ENCODE measurements at regions not wholly inside any gene's neighbourhood (a gene's known extent, or its start where the extent isn't known, plus 50 kb on each side); places are given as distances from the start of the nearest gene placed in this dataset.
"Not testable (repeated sequence)": the region's sequence is repeated elsewhere in the genome, so short reads cannot be mapped to it uniquely, and the experiment has no call there.

DNA sequence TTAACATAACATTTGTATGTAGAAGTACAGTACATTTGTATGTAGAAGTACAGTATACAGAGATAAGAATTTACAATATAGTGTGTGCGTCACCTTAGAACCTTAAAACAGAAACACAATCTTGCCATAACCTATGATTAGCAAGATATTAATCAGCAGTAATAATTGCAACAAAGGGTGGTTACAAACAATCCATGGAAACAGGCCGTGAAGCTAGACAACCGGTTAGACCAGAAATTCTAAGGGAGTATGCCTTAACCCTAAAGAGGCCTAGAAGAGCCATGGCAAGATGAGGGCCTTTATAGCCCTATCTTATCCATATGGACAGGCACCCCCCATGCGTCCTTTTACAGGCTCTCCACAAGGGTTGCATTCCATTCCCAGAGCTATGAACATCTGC, 605.9 kb downstream of the KCNT2 start:
- H3K4me3 Mint-ChIP-seq; H3K27me3 Mint-ChIP-seq; H3K36me3 Mint-ChIP-seq; H3K4me1 Mint-ChIP-seq (ENCODE audit: low read depth); H3K9me3 Mint-ChIP-seq (ENCODE audit: low read depth); H3K27ac Mint-ChIP-seq: not testable (repeated sequence)

DNA sequence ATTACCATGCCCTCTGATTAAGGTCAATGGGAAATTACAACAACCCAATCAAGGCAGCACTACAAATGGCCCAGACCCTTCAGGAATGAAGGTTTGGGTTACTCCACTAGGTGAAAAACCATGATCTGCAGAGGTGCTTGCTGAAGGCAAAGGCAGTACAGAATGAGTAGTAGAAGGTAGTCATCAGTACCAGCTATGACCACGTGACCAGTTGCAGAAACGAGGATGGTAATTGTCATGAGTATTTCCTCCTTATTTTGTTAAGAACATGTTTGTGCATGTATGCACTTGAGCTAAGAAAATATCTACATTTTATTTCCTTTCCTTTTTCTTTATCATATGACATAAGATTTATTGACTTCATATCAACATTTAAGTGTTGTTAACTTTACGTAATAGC, 607.1 kb downstream of the KCNT2 start:
- H3K4me1 Mint-ChIP-seq (ENCODE audit: low read depth), result no peaks in the 10 kb centered on the region

DNA sequence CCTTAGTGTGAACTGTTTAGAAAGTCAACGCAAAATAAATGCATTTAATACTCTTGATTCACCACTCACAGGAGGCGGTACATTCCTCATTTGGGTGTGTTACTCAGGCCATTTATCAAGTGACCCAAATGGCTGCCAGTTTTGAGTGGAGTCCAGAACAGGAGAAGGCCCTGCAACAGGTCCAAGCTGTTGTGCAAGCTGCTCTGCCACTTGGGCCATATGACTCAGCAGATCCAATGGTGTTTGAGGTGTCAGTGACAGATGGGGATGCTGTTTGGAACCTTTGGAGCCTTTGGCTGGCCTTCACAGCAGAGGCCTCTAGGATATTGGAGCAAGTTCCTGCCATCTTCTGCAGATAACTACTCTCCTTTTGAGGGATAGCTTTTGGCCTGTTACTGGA, 609.2 kb downstream of the KCNT2 start:
- no peaks in the 10 kb centered on the region for H3K4me1 Mint-ChIP-seq (ENCODE audit: low read depth)
- no peaks in the 10 kb centered on the region for H3K36me3 Mint-ChIP-seq
- H3K4me3 Mint-ChIP-seq, result no peak overlapping the region
- no peak overlapping the region for H3K27ac Mint-ChIP-seq
- H3K9me3 Mint-ChIP-seq (ENCODE audit: low read depth), result no peaks in the 10 kb centered on the region
- no peaks in the 10 kb centered on the region for H3K27me3 Mint-ChIP-seq

More for the DNA sequence above, 607.1 kb downstream of the KCNT2 start:
- Mint-ChIP-seq H3K36me3 (no peaks in the 10 kb centered on the region), H3K4me3 (no peak overlapping the region), H3K27ac (no peak overlapping the region), H3K27me3 (no peaks in the 10 kb centered on the region), H3K9me3 (ENCODE audit: low read depth) (no peaks in the 10 kb centered on the region)

DNA sequence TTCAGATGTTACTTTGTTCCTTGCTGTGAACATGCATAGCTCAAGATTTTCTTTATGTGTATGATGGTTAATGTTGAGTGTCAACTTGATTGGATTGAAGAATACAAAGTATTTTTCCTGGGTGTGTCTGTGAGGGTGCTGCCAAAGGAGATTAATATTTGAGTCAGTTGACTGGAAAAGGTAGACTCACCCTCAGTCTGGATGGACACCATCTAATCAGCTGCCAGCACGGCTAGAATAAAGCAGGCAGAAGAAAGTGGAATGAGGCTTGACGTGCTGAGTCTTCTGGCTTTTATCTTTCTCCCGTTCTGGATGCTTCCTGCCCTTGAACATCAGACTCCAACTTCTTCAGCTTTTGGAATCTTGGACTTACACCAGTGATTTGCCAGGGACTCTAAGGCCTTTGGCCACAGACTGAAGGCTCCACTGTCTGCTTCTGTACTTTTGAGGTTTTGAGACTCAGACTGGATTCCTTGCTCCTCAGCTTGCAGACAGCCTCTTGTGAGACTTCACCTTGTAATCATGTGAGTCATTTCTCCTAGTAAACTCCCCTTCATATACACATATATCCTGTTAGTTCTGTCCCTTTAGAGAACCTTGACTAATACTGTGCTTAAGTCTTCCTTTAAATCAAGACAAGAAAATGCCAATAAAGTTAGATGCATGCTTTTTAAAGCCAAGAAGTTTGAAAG, 626.6 kb downstream of the KCNT2 start:
- no peaks in the 10 kb centered on the region for H3K27me3 Mint-ChIP-seq
- peaks cover 5% of the 10 kb centered on the region for H3K9me3 Mint-ChIP-seq (ENCODE audit: low read depth)
- no peaks in the 10 kb centered on the region for H3K36me3 Mint-ChIP-seq
- no peak overlapping the region for H3K27ac Mint-ChIP-seq
- no peak overlapping the region for H3K4me3 Mint-ChIP-seq
- no peaks in the 10 kb centered on the region for H3K4me1 Mint-ChIP-seq (ENCODE audit: low read depth)

DNA sequence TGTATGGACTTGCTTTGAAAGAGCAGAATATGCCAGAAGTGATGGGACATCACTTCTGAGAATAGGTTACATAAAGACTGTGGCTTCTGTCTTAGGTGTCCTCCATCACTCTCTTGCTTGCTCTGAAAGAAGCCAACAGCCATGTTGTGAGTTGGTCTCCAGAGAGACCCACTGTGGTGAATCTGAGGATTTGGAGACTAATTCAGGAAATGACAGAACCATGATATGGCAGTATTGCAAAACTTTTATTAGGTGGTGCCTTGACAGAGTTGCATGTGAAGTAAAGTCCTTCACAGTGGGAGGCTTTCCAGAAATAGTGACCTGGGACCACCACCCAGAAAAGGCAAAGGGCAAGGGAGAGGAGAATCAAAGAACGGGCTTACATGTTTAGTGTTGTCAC, 628.6 kb downstream of the KCNT2 start:
- Mint-ChIP-seq H3K27me3 (no peaks in the 10 kb centered on the region), H3K36me3 (no peaks in the 10 kb centered on the region), H3K4me1 (ENCODE audit: low read depth) (no peaks in the 10 kb centered on the region), H3K4me3 (no peak overlapping the region), H3K9me3 (ENCODE audit: low read depth) (peaks cover 5% of the 10 kb centered on the region), H3K27ac (no peak overlapping the region)

DNA sequence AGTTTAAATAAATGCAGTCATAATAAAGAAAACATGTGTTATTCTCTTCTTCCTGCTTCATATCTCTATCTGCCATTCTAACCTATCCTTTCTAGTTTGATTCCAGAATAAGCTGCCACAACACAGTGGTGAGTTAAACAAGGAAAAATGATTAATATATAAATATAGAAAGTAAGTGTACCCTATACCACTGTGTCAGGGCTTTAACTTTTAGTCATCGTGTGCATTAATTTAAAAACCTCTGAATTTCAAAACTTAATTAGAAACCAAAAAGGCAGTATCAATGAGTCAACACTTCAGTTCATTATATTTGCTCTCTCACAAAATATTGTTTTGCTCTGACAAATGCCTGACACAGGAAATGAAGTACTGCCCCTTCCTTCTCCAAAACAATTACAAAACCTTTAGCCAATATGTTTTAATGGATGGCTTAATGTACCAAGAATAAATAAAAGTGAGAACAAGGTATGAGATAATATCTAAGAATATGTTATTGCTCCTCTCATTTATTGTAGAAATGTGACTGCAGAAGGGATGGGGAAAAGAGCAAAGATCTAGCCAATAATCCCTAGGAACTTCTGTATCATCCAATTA, 634.8 kb downstream of the KCNT2 start:
- H3K4me3 Mint-ChIP-seq, result no peak overlapping the region
- H3K4me1 Mint-ChIP-seq (ENCODE audit: low read depth), result no peaks in the 10 kb centered on the region
- H3K36me3 Mint-ChIP-seq, result no peaks in the 10 kb centered on the region
- no peaks in the 10 kb centered on the region for H3K9me3 Mint-ChIP-seq (ENCODE audit: low read depth)
- H3K27ac Mint-ChIP-seq, result no peak overlapping the region
- no peaks in the 10 kb centered on the region for H3K27me3 Mint-ChIP-seq

DNA sequence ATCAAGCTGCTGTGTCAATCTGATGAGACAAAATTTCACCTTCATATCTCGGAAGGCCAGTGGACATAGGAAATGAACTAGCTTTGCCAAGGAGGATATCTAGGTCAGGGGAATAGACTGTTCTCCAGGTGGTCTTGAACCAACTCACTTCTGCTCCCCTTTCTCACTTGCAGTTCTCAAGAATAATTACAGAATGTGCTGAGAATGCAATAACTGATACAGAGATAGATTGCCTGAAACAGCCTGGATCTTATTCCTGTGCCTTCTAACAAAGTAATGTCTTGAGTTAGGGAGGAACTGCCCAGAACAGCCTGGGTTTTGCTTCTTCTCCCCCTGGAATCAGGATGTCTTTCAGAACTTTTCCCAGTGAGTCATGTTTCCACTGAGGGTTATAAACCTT, 636.7 kb downstream of the KCNT2 start:
- Mint-ChIP-seq H3K4me1 (ENCODE audit: low read depth) (no peaks in the 10 kb centered on the region), H3K9me3 (ENCODE audit: low read depth) (no peaks in the 10 kb centered on the region), H3K27me3 (no peaks in the 10 kb centered on the region), H3K4me3 (no peak overlapping the region), H3K36me3 (no peaks in the 10 kb centered on the region), H3K27ac (no peak overlapping the region)

DNA sequence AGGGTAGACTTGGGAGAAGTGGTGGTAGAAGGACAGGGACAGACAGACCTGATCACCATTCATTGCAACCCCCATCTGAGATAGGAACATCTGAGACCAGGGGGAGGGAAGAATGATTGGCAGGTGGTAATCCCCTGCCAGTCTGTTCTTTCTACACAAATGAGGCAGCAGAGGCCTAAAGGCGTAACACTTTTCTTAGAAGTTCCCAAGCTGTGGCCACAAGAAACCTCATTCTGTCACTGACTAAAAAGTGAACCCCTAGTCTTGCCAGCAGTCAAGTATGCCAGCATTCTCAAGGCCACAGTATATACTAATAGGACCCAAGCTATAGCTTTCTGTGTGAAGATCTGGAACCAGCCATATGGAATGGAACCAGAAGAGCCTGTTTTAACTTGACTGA, 638.0 kb downstream of the KCNT2 start:
- no peaks in the 10 kb centered on the region for H3K36me3 Mint-ChIP-seq
- H3K9me3 Mint-ChIP-seq (ENCODE audit: low read depth), result no peaks in the 10 kb centered on the region
- H3K27me3 Mint-ChIP-seq, result no peaks in the 10 kb centered on the region
- no peaks in the 10 kb centered on the region for H3K4me1 Mint-ChIP-seq (ENCODE audit: low read depth)
- H3K27ac Mint-ChIP-seq, result no peak overlapping the region
- no peak overlapping the region for H3K4me3 Mint-ChIP-seq

DNA sequence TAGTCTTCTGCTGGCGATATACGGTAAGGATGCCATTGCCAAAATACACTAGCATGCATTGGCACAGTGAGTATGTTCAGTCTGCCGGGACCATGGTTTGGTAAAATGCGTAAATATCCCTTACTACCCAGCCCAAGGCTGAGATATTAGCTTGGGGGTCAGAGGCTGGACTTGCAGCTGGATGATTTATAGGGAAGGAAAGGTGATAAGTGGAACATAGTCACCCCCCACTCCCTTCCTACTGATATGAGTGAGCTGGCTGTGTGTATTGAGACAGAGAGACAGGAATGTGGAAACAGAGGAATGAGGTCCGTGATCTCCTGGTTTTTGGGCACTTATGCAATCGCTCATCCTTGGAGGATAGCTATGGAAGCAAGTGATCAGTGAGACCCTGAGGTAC, 642.8 kb downstream of the KCNT2 start:
- Mint-ChIP-seq H3K27ac (no peak overlapping the region), H3K4me1 (ENCODE audit: low read depth) (no peaks in the 10 kb centered on the region), H3K36me3 (no peaks in the 10 kb centered on the region), H3K4me3 (no peak overlapping the region), H3K9me3 (ENCODE audit: low read depth) (no peaks in the 10 kb centered on the region), H3K27me3 (no peaks in the 10 kb centered on the region)

DNA sequence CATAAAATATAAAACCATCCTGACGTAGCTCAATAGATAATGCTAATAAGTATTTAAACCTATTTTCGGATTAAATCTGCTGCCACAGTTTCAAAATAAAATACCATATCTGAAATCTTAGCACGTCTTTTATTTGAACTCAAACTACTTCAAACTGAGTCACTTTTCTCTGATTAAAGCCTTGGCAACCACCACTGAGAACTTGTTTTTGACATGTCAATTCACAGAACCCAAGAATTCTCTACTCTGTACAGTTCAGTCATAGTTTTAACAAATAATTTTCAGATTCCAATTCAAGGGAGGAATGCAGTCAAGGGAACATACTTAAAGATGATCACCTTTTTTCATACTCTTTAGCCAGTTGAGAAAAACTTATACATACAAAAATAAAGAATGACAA, 643.2 kb downstream of the KCNT2 start:
- no peaks in the 10 kb centered on the region for H3K4me1 Mint-ChIP-seq (ENCODE audit: low read depth)
- H3K27ac Mint-ChIP-seq, result no peak overlapping the region
- H3K27me3 Mint-ChIP-seq, result no peaks in the 10 kb centered on the region
- no peaks in the 10 kb centered on the region for H3K9me3 Mint-ChIP-seq (ENCODE audit: low read depth)
- no peaks in the 10 kb centered on the region for H3K36me3 Mint-ChIP-seq
- H3K4me3 Mint-ChIP-seq, result no peak overlapping the region

DNA sequence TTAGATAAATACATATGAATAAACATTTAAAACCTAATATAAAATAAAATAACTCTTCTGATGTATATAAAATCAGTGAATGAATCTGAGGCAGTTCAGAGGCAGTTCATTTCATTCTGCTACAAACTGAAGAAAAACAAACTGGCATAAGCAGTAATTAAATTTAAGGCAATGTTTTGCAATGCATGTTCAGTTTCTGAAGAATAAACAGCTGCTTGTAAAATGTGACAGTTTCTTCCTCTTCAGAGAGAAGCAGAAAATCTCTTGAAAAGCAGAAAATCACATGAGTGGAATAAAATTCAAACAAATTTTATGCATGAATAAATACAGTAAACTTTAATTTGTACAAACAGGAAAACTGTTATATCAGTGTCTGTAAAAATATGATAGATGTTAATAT, 643.7 kb downstream of the KCNT2 start:
- Mint-ChIP-seq H3K4me1 (ENCODE audit: low read depth) (no peaks in the 10 kb centered on the region), H3K9me3 (ENCODE audit: low read depth) (no peaks in the 10 kb centered on the region), H3K27me3 (no peaks in the 10 kb centered on the region), H3K36me3 (no peaks in the 10 kb centered on the region), H3K4me3 (no peak overlapping the region), H3K27ac (no peak overlapping the region)

DNA sequence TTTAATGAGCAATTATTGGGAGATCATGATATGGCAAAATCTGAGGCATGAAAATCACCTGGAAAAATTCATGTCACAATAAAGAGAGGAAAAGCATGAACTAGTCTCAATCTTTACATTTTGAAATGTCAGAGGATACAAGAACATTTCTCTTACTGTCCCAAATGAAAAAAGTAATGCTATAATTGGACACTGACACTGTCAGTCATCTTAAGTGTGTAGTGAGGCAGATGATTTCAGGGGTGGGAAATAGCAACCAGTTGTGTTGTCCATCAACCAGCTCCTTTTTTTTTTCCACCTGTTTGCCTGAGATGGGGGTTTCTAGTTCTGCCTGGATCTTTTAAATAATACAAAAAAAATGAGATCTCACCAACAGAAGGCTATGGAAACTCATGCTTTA, 646.2 kb downstream of the KCNT2 start:
- H3K4me3 Mint-ChIP-seq, result no peak overlapping the region
- H3K27me3 Mint-ChIP-seq, result no peaks in the 10 kb centered on the region
- no peaks in the 10 kb centered on the region for H3K36me3 Mint-ChIP-seq
- no peaks in the 10 kb centered on the region for H3K9me3 Mint-ChIP-seq (ENCODE audit: low read depth)
- no peak overlapping the region for H3K27ac Mint-ChIP-seq
- H3K4me1 Mint-ChIP-seq (ENCODE audit: low read depth), result no peaks in the 10 kb centered on the region

DNA sequence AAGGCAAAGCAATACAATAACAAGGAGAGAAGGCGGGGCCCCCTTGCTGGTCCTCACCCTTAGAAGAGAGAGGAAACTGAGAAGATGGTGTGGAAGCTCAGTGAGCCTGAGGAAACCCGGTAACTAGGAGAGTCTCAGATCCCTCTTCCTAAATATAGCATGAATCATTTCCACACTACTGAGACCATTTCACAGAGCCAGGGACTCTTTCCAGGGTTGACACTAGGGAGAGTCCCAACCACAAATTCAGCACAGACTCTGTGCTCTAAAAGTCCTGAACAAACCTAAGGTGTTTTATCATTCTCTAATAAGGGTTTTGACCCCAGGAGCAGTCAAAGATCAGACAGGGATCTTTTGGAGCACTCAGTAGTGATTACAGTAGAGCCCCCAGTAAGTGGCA, 647.7 kb downstream of the KCNT2 start:
- H3K27ac Mint-ChIP-seq, result no peak overlapping the region
- no peaks in the 10 kb centered on the region for H3K36me3 Mint-ChIP-seq
- H3K4me3 Mint-ChIP-seq, result no peak overlapping the region
- no peaks in the 10 kb centered on the region for H3K9me3 Mint-ChIP-seq (ENCODE audit: low read depth)
- H3K4me1 Mint-ChIP-seq (ENCODE audit: low read depth), result no peaks in the 10 kb centered on the region
- H3K27me3 Mint-ChIP-seq, result no peaks in the 10 kb centered on the region

DNA sequence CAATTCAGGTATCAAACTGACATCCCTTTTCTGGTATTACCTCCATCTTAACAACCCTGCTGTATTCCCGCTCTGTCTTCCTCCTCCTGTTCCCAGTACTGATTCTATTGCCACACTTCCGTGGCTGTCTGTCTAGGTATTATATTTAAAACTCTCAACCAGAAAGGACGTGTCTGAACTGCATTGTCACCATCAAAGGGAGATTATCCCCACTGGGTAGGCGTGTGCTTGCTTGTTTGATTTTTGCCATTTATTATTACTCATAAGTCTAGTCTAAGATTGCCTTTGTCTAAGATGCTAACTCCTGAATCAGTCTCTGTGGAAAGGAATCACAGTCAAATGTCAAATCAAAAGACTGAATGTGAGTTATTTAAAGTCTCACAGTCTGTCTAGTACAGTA, 650.1 kb downstream of the KCNT2 start:
- no peaks in the 10 kb centered on the region for H3K27me3 Mint-ChIP-seq
- no peaks in the 10 kb centered on the region for H3K4me1 Mint-ChIP-seq (ENCODE audit: low read depth)
- H3K9me3 Mint-ChIP-seq (ENCODE audit: low read depth), result no peaks in the 10 kb centered on the region
- H3K4me3 Mint-ChIP-seq, result no peak overlapping the region
- no peaks in the 10 kb centered on the region for H3K36me3 Mint-ChIP-seq
- no peak overlapping the region for H3K27ac Mint-ChIP-seq

DNA sequence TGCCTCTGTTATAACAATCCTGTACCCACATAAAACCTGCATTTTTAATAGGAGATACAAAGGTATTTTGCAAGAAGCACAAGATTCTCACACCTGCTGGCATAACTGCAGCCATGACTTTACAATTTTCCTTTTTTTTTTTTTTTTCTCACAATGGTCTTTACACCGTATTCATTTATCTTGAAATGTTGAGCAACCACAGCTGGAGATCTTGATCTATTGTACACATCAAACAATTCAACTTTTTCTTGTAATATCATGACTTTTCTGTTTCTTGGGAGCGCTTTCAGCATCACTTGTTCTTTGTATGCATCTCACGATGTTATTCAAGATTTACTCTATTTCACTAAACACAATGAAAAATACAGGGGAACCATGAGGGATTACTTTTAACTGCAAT, 651.4 kb downstream of the KCNT2 start:
- Mint-ChIP-seq H3K4me3 (no peak overlapping the region), H3K27ac (no peak overlapping the region), H3K27me3 (no peaks in the 10 kb centered on the region), H3K4me1 (ENCODE audit: low read depth) (no peaks in the 10 kb centered on the region), H3K9me3 (ENCODE audit: low read depth) (no peaks in the 10 kb centered on the region), H3K36me3 (no peaks in the 10 kb centered on the region)

DNA sequence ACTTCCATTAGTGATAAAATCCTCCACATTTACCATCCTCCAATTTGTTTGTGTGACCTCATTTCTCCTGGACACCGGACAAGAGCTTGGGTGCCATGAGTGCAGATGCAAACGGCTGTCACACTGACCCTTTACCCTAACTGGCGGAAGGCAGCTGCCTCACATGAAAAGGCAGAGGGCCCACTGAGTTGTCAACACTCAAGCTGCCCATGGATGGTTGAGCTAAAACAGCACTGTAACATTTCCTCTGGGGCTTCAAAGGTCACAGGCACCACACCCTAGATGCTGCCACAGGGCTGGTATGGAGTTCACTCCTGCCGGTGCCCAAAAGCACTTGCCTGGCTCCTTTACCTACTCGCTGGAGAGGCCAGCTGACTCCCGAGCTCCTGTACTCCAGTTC, 653.4 kb downstream of the KCNT2 start:
- no peak overlapping the region for H3K27ac Mint-ChIP-seq
- H3K4me1 Mint-ChIP-seq (ENCODE audit: low read depth), result no peaks in the 10 kb centered on the region
- H3K36me3 Mint-ChIP-seq, result no peaks in the 10 kb centered on the region
- H3K9me3 Mint-ChIP-seq (ENCODE audit: low read depth), result no peaks in the 10 kb centered on the region
- no peak overlapping the region for H3K4me3 Mint-ChIP-seq
- no peaks in the 10 kb centered on the region for H3K27me3 Mint-ChIP-seq

Measured in activated naive CD8-positive, alpha-beta T cell (primary cell).